ENCODE measurements at regions not wholly inside any gene's neighbourhood (a gene's known extent, or its start where the extent isn't known, plus 50 kb on each side); places are given as distances from the start of the nearest gene placed in this dataset.

- Histone ChIP-seq H3K79me2 (ENCODE audit: insufficient read depth, low read length) (no peaks in the 10 kb centered on the region), H3K27ac (ENCODE audit: low read depth, low read length) (no peak overlapping the region), H3K4me1 (ENCODE audit: insufficient read depth, low read length) (peaks cover 3% of the 10 kb centered on the region), H3K36me3 (ENCODE audit: insufficient read depth, low read length) (no peaks in the 10 kb centered on the region), H4K20me1 (ENCODE audit: insufficient read depth, low read length) (no peaks in the 10 kb centered on the region), H3K4me3 (ENCODE audit: insufficient read depth, low read length) (no peak overlapping the region), H3K4me2 (ENCODE audit: insufficient read depth, low read length) (no peak overlapping the region), H3K27me3 (ENCODE audit: insufficient read depth, low read length) (no peaks in the 10 kb centered on the region), H3K9me3 (ENCODE audit: low read depth, low read length) (no peaks in the 10 kb centered on the region), H2AFZ (ENCODE audit: low read length) (no peak overlapping the region)
- no peak for TF ChIP-seq CTCF (IDR thresholded peaks at IDR 0.05; ENCODE audit: extremely low read depth, low read depth, low read length)
- DNase-seq (ENCODE audit: insufficient read length, low spot score, missing footprints): no peak
Measured at GRCh38 chr10:49446031-49446430, 50.1 kb upstream of the DRGX start.
